22Rv1 (cell line): ENCODE measurements at regions not wholly inside any gene's neighbourhood (a gene's known extent, or its start where the extent isn't known, plus 50 kb on each side); places are given as distances from the start of the nearest gene placed in this dataset.

Experiments
- H3K27ac ChIP-seq: fragments of 450-650 bp; 2 replicates; pipeline ENCODE4 v1.5.1; 2017
- ZFX ChIP-seq: fragments of 450-650 bp; IDR thresholded peaks from 2 replicates; pipeline ENCODE4 v1.6.1; 2017; ENCODE audit warnings: antibody characterized with exemption, borderline replicate concordance
- TF ChIP-seq, protein P1 (sequence below): fragments of 450-650 bp; IDR thresholded peaks from 2 replicates; pipeline ENCODE4 v1.5.1; 2017; ENCODE audit warnings: mild to moderate bottlenecking

DNA sequence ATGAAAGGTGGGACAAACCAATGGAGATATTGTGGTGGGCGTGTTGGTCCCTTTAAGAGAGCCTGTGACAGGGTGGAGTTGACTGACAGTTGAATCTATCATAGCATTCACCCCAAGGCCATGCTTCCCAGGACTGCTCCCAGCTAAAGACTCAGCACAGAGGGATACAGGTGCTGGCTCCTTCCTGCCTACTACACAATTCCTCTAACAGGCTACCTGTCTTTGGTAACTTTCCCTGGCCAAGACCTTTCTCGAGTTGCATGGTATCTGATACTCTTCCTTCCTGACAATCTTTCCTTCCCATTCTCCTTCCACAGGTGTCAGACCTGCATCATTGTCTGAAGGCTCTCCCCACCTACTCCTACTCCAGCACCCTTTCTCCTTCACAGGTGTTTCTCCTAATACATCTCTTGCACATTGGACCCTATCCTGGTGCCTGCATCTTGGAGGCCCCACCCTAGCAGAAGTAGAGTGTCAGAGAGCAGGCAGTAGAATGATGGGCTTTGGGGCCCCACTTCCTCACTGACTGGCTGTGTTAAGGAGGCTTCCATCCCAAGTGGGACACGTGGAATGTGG, 120.7 kb upstream of the ALDH1B1 start:
- no peak for TF ChIP-seq ZFX
- TF ChIP-seq, protein P1, sequence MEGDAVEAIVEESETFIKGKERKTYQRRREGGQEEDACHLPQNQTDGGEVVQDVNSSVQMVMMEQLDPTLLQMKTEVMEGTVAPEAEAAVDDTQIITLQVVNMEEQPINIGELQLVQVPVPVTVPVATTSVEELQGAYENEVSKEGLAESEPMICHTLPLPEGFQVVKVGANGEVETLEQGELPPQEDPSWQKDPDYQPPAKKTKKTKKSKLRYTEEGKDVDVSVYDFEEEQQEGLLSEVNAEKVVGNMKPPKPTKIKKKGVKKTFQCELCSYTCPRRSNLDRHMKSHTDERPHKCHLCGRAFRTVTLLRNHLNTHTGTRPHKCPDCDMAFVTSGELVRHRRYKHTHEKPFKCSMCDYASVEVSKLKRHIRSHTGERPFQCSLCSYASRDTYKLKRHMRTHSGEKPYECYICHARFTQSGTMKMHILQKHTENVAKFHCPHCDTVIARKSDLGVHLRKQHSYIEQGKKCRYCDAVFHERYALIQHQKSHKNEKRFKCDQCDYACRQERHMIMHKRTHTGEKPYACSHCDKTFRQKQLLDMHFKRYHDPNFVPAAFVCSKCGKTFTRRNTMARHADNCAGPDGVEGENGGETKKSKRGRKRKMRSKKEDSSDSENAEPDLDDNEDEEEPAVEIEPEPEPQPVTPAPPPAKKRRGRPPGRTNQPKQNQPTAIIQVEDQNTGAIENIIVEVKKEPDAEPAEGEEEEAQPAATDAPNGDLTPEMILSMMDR: no peak

DNA sequence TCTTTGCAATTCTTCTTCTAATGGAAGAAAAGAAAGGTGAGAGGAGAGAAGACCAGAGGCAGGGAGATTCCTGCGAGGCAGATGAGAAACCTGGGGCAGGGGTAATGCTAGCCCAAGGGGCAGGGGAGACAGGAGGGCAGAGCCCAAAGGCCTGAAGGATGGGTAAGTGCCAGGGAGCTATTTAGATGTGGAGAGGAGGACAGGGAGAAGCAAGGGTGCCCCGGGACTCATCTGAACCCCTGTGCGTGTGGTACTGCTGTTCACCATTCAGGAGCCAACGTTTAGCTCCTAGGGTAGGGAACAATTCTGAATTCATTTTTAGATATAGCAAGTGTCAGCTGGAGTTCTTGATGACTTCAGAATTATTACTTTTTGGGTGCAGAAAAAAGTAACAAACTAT, 122.7 kb upstream of the ALDH1B1 start:
- H3K27ac ChIP-seq: no peak overlapping the region
- no peak for TF ChIP-seq ZFX
- TF ChIP-seq, protein P1: no peak

More for the DNA sequence above, 120.7 kb upstream of the ALDH1B1 start:
- H3K27ac ChIP-seq: no peak overlapping the region

DNA sequence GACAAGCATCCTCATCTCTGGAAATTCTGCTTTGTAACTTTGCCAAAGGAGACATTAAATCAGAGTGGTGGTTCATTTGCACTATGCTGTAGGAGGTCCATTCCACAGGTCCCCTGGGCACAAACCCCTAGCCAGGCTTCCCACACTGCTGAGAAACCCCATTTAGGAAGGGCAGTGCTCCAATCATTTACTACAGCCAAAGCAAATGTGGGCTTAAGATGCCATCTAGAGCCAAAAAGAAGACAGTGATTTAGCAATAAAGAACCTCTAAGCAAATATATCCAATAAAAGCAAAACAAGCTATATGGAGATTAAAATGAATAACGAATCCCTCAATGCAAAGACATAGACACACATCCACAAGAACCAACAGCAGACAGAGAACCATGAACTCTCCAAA, 129.0 kb upstream of the ALDH1B1 start:
- H3K27ac ChIP-seq: no peak overlapping the region
- TF ChIP-seq ZFX: no peak
- TF ChIP-seq, protein P1: no peak

DNA sequence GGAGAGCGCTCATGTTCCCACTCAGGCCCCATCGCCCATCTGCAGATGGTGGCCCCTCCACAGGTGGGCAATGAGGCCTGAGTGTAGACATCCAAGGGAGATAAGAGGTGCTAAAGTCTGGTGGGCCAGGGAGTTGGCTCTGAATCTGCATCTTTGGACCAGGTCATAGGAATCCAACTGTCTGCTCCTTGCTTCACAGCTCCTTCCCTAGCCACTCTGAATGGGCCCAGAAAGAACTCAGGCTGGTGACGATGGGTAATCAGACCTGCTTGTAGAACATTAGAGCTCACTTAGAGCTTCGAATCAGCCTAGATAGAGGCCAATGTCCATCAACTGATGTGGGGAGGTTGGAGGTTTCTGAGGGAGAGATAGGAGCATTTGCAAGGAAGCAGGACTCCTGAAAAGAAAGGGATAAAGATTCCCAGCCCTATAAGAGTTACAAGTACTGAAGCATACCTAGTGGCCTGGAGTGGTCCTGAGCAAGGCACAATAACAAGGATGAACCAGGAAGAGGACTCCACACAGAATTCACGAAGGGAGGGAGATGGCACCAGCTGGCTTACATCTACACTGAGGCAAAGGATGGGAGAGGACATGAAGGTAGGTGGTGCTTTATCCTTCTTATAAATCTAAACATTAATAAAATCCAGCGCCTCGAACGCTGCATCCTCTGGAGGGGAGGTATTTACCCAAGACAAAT, 132.8 kb upstream of the ALDH1B1 start:
- H3K27ac ChIP-seq: no peak overlapping the region
- no peak for TF ChIP-seq ZFX
- TF ChIP-seq, protein P1: no peak

DNA sequence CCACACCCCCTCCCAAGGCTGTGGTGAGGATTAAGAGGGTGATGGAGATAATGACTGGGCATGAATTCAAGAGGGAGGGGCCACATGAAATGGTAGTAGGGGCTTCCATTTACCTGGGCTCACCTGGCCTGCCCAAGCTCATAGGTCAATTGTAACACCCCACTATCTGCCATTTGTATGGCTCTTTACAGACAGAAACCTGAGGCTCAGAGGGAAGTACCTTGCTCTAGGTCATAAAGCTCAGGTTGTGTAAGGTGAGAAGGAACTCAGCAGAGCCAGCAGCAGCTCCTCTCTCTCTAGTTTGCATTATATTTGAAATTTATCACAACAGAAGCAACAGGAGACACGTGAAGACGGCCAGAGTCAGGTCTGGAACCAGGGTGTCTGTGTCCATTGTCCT, 133.4 kb upstream of the ALDH1B1 start:
- H3K27ac ChIP-seq: no peak overlapping the region
- TF ChIP-seq, protein P1: no peak
- no peak for TF ChIP-seq ZFX

- TF ChIP-seq, protein P1: no peak
- no peak for TF ChIP-seq ZFX
- H3K27ac ChIP-seq: no peak overlapping the region
These were observed 134.8 kb upstream of the ALDH1B1 start for GRCh38 chr9:38257626-38258215.

- no peak overlapping the region for H3K27ac ChIP-seq
- TF ChIP-seq, protein P1: no peak
- no peak for TF ChIP-seq ZFX
These were observed 136.0 kb upstream of the ALDH1B1 start for GRCh38 chr9:38256461-38256860.
